ENCODE measurements at regions not wholly inside any gene's neighbourhood (a gene's known extent, or its start where the extent isn't known, plus 50 kb on each side); places are given as distances from the start of the nearest gene placed in this dataset.

- H3K36me3 ChIP-seq (ENCODE audit: insufficient read depth, insufficient read length, low read length) = no peaks in the 10 kb centered on the region
- no peak for DNase-seq (ENCODE audit: low read depth, low spot score)
- H3K4me3 ChIP-seq (ENCODE audit: insufficient read length, low read depth) = no peak overlapping the region
- no peaks in the 10 kb centered on the region for H3K4me1 ChIP-seq (ENCODE audit: insufficient read depth, insufficient read length)
- TF ChIP-seq SUZ12 (IDR thresholded peaks at IDR 0.05; ENCODE audit: extremely low read depth, insufficient read depth, insufficient read length) = no peak
- no peak for TF ChIP-seq ZNF274 (IDR thresholded peaks at IDR 0.05; ENCODE audit: low read depth, low read length)
- TF ChIP-seq YY1 (IDR thresholded peaks at IDR 0.05; ENCODE audit: insufficient read depth, insufficient read length) = no peak
- no peaks in the 10 kb centered on the region for H3K9me3 ChIP-seq (ENCODE audit: insufficient read depth, low read length)
- H3K9ac ChIP-seq (ENCODE audit: insufficient read length, low read depth) = no peak overlapping the region
- no peaks in the 10 kb centered on the region for H3K27me3 ChIP-seq (ENCODE audit: insufficient read depth, insufficient read length)
Measured at GRCh38 chr19:32138416-32138815, 207.0 kb upstream of the ZNF507 start.

GRCh38 chr19:32141840-32142511, 203.4 kb upstream of the ZNF507 start:
- Histone ChIP-seq H3K9me3 (ENCODE audit: insufficient read depth, low read length) (peaks cover 14% of the 10 kb centered on the region), H3K4me1 (ENCODE audit: insufficient read depth, insufficient read length) (no peaks in the 10 kb centered on the region), H3K27me3 (ENCODE audit: insufficient read depth, insufficient read length) (no peaks in the 10 kb centered on the region), H3K36me3 (ENCODE audit: insufficient read depth, insufficient read length, low read length) (no peaks in the 10 kb centered on the region), H3K9ac (ENCODE audit: insufficient read length, low read depth) (no peak overlapping the region), H3K4me3 (ENCODE audit: insufficient read length, low read depth) (no peak overlapping the region)
- no peak for DNase-seq (ENCODE audit: low read depth, low spot score)
- TF ChIP-seq SUZ12 (IDR thresholded peaks at IDR 0.05; ENCODE audit: extremely low read depth, insufficient read depth, insufficient read length) (no peak), YY1 (IDR thresholded peaks at IDR 0.05; ENCODE audit: insufficient read depth, insufficient read length) (no peak), ZNF274 (IDR thresholded peaks at IDR 0.05; ENCODE audit: low read depth, low read length) (no peak)

- Histone ChIP-seq H3K9ac (ENCODE audit: insufficient read length, low read depth) (no peak overlapping the region), H3K4me3 (ENCODE audit: insufficient read length, low read depth) (no peak overlapping the region), H3K27me3 (ENCODE audit: insufficient read depth, insufficient read length) (no peaks in the 10 kb centered on the region), H3K4me1 (ENCODE audit: insufficient read depth, insufficient read length) (no peaks in the 10 kb centered on the region), H3K9me3 (ENCODE audit: insufficient read depth, low read length) (peaks cover 14% of the 10 kb centered on the region), H3K36me3 (ENCODE audit: insufficient read depth, insufficient read length, low read length) (no peaks in the 10 kb centered on the region)
- DNase-seq (ENCODE audit: low read depth, low spot score) = no peak
- no peak for TF ChIP-seq ZNF274 (IDR thresholded peaks at IDR 0.05; ENCODE audit: low read depth, low read length)
Measured at GRCh38 chr19:32146664-32147063, 198.7 kb upstream of the ZNF507 start.

GRCh38 chr19:32150605-32151004, 194.8 kb upstream of the ZNF507 start:
- peaks cover 12% of the 10 kb centered on the region for H3K9me3 ChIP-seq (ENCODE audit: insufficient read depth, low read length)
- TF ChIP-seq YY1 (IDR thresholded peaks at IDR 0.05; ENCODE audit: insufficient read depth, insufficient read length) (no peak), ZNF274 (IDR thresholded peaks at IDR 0.05; ENCODE audit: low read depth, low read length) (no peak), SUZ12 (IDR thresholded peaks at IDR 0.05; ENCODE audit: extremely low read depth, insufficient read depth, insufficient read length) (no peak)
- no peak for DNase-seq (ENCODE audit: low read depth, low spot score)

GRCh38 chr19:32154418-32154817, 191.0 kb upstream of the ZNF507 start:
- H3K36me3 ChIP-seq (ENCODE audit: insufficient read depth, insufficient read length, low read length) = no peaks in the 10 kb centered on the region
- H3K9me3 ChIP-seq (ENCODE audit: insufficient read depth, low read length) = no peaks in the 10 kb centered on the region
- H3K4me3 ChIP-seq (ENCODE audit: insufficient read length, low read depth) = no peak overlapping the region
- H3K9ac ChIP-seq (ENCODE audit: insufficient read length, low read depth) = no peak overlapping the region
- DNase-seq (ENCODE audit: low read depth, low spot score) = no peak
- H3K27me3 ChIP-seq (ENCODE audit: insufficient read depth, insufficient read length) = no peaks in the 10 kb centered on the region
- TF ChIP-seq ZNF274 (IDR thresholded peaks at IDR 0.05; ENCODE audit: low read depth, low read length) = no peak
- H3K4me1 ChIP-seq (ENCODE audit: insufficient read depth, insufficient read length) = no peaks in the 10 kb centered on the region

More at GRCh38 chr19:32150605-32151004, 194.8 kb upstream of the ZNF507 start:
- no peak overlapping the region for H3K9ac ChIP-seq (ENCODE audit: insufficient read length, low read depth)
- H3K27me3 ChIP-seq (ENCODE audit: insufficient read depth, insufficient read length) = no peaks in the 10 kb centered on the region
- no peaks in the 10 kb centered on the region for H3K4me1 ChIP-seq (ENCODE audit: insufficient read depth, insufficient read length)
- no peaks in the 10 kb centered on the region for H3K36me3 ChIP-seq (ENCODE audit: insufficient read depth, insufficient read length, low read length)
- H3K4me3 ChIP-seq (ENCODE audit: insufficient read length, low read depth) = no peak overlapping the region

- Histone ChIP-seq H3K27me3 (ENCODE audit: insufficient read depth, insufficient read length) (no peaks in the 10 kb centered on the region), H3K4me3 (ENCODE audit: insufficient read length, low read depth) (no peak overlapping the region), H3K36me3 (ENCODE audit: insufficient read depth, insufficient read length, low read length) (no peaks in the 10 kb centered on the region), H3K4me1 (ENCODE audit: insufficient read depth, insufficient read length) (no peaks in the 10 kb centered on the region), H3K9me3 (ENCODE audit: insufficient read depth, low read length) (no peaks in the 10 kb centered on the region), H3K9ac (ENCODE audit: insufficient read length, low read depth) (no peak overlapping the region)
- DNase-seq (ENCODE audit: low read depth, low spot score) = no peak
- TF ChIP-seq YY1 (IDR thresholded peaks at IDR 0.05; ENCODE audit: insufficient read depth, insufficient read length) = no peak
- no peak for TF ChIP-seq ZNF274 (IDR thresholded peaks at IDR 0.05; ENCODE audit: low read depth, low read length)
- TF ChIP-seq SUZ12 (IDR thresholded peaks at IDR 0.05; ENCODE audit: extremely low read depth, insufficient read depth, insufficient read length) = no peak
Measured at GRCh38 chr19:32164384-32164992, 180.9 kb upstream of the ZNF507 start.

- no peaks in the 10 kb centered on the region for H3K36me3 ChIP-seq (ENCODE audit: insufficient read depth, insufficient read length, low read length)
- no peak overlapping the region for H3K9ac ChIP-seq (ENCODE audit: insufficient read length, low read depth)
- no peak for TF ChIP-seq SUZ12 (IDR thresholded peaks at IDR 0.05; ENCODE audit: extremely low read depth, insufficient read depth, insufficient read length)
- no peak for TF ChIP-seq YY1 (IDR thresholded peaks at IDR 0.05; ENCODE audit: insufficient read depth, insufficient read length)
- no peaks in the 10 kb centered on the region for H3K9me3 ChIP-seq (ENCODE audit: insufficient read depth, low read length)
- H3K4me1 ChIP-seq (ENCODE audit: insufficient read depth, insufficient read length) = no peaks in the 10 kb centered on the region
- H3K27me3 ChIP-seq (ENCODE audit: insufficient read depth, insufficient read length) = no peaks in the 10 kb centered on the region
- no peak for DNase-seq (ENCODE audit: low read depth, low spot score)
- no peak overlapping the region for H3K4me3 ChIP-seq (ENCODE audit: insufficient read length, low read depth)
Measured at GRCh38 chr19:32165141-32165540, 180.3 kb upstream of the ZNF507 start.
